GM18498 (cell line): ENCODE measurements at regions not wholly inside any gene's neighbourhood (a gene's known extent, or its start where the extent isn't known, plus 50 kb on each side); places are given as distances from the start of the nearest gene placed in this dataset.
"Not testable (repeated sequence)": the region's sequence is repeated elsewhere in the genome, so short reads cannot be mapped to it uniquely, and the experiment has no call there.

ENCODE experiments used
- ATAC-seq: cut with Tn5 transposase; IDR thresholded peaks from one replicate; pipeline ENCODE4 v1.9.1; 2021; ENCODE audit warnings: mild to moderate bottlenecking, moderate library complexity; ENCODE audit not compliant: unreplicated experiment

DNA sequence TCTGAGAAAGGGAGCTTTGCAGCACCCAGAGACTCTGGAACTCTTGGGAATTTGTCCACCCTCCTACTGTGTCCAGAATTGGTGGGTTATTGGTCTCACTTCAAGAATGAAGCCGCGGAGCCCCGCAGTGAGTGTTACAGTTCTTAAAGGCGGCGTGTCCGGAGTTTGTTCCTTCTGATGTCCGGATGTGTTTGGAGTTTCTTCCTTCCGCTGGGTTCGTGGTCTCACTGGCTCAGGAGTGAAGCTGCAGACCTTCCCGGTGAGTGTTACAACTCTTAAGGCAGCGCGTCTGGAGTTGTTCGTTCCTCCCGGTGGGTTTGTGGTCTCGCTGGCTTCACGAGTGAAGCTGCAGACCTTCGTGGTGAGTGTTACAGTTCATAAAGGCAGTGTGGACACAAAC lies 824.7 kb downstream of the LRRTM4 start:
- ATAC-seq, result not testable (repeated sequence)

DNA sequence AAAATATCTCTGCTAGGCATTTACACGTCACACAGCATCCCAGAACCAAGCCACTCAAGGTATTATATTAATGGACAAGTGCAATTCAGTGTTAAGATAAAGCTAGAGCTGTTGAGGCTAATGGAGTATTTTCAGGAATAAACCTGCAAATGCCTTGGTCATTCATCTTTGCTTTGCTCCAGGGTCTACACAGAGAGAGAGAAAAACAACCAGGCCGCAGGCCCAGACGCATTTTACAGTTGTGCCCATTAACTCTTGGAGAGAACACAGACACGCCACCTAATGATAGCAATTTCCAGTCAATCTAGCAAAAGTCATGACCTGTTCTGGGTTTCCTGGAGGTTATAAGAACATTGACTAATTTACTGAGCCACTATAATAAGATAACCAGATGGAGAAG lies 829.3 kb downstream of the LRRTM4 start:
- ATAC-seq, result no peak

DNA sequence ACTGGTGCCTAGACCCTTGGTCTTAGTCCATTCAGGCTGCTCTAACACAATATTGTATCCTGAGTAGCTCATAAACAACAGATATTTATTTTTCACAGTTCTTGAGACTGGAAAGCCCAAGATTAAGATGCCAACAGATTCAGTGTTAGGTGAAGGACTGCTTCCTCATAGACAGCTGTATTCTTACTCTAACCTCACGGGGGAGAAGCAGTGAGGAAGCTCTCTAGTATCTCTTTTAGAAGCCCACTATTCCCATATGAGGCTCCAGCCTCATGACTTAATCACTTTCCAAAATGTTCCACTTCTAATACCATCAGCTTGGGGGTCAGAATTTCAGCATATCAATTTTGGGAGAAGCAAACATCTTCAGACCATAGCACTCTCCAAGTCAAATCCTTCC lies 833.4 kb downstream of the LRRTM4 start:
- no peak for ATAC-seq

DNA sequence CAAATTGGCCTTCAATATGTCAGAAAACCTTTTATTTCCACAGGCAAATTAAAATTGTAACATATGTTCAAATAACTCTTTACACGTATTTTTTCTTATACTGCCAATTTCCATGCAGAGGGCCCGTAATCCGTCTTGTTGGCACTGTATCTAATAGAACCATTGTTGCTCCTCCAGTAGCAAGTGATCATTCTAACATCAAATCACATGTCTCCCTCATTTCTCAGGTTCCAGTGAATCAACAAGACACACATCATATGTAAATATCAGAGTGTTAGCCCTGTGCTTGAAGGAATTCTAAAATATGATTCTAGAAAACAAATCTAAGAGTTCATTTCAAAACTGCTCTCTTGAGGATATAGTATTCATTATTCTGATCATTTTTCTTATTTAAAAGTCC lies 834.3 kb downstream of the LRRTM4 start:
- ATAC-seq, result no peak

DNA sequence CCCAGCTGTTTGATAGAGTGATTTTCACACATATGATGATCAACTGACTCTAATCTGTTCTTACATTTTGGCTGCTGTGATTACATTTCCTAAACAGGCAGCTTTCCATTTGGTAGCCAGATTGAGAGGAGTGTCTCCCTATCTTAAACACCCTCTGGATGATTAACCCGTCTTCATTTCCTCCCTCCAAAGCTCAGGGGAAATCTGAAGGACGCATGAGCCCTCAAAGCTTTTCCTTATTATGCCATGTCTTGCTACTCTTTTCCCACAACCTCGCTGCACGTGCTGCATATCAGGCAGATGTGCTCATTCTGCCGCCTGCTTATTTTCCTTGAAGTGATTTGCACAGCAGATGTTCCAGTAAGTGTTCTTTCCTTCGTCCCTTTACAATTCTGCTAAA lies 837.4 kb downstream of the LRRTM4 start:
- no peak for ATAC-seq

DNA sequence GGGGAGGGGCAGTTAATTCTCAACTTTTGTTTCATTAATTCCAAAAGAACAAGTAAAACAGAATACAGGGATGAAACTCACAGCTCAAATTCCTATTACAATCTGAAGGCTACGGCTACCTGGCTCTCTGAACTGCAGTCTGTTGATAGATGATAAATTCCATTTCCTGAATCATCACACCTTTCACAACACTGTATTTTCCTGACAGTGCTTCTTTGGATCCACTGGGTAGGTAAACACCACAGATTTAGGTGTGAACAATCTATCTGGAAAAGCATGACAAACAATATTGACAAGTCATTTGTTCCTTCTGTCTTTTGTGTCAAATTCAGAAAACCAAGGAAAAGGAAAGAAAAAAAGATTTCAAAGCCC lies 843.2 kb downstream of the LRRTM4 start:
- ATAC-seq, result no peak

DNA sequence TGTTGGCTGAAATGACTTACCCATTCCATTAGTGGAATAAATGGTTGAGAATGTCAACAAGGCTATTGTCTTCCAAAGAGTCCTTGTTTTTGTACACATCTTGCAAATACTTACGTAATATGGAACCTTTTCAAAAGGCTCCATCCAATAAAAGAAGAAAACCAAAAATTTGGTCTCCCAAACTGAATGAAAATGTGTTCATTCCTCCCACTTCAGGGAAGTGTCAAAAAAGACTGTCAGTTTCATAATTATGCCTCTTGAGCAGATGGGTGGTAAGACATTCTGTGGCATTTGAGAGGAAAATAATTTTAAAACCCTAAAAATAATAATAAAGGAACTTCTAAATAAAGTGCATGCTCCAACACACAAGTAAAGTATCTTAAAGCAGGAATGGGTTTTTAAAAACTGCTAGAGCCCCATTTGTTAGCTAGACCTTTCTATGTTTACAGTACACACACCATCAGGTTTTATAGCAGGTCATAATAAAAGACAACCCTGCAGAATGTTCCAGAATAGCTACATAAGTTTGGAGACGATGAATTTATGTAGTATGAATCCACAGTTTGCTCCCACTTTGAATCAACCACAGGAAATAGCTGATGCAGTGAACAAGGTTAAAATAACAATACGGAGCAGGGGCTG lies 843.7 kb downstream of the LRRTM4 start:
- ATAC-seq, result no peak

DNA sequence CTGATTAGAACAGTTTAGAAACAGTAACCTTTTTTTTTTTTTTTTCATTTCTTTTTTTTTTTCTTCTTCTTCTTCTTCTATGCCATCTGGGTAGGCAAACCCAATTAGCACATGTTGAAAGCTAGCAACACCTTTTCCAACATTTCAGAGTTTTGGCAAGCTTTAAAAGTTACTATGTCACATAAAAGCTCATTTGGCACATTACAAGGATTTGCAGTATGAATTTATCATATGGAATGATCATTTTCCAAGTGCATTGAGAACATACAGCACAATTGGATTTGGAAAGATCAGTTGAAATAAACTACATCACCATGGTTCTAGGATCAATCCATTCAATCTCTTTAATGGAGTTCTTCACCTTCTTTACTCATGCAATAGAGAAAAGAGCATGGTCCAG lies 847.0 kb downstream of the LRRTM4 start:
- no peak for ATAC-seq

DNA sequence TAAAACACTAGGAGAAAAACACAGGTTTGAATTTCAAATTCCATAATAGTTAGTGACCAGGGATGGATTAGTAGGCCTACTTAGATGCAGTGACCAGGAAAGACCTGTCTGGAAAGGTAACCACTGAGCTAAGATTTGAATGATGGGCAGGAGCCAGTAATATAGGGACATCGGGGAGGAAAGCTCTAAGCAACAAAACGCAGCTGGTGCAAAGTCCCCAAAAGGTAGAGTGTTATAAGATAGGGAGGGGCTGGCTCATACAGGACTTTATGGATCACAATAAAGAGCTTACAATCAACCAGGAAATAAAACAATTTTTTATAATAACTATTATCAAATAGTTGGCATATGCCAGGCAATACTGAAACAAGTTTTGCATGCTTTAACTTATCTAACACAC lies 849.4 kb downstream of the LRRTM4 start:
- no peak for ATAC-seq

DNA sequence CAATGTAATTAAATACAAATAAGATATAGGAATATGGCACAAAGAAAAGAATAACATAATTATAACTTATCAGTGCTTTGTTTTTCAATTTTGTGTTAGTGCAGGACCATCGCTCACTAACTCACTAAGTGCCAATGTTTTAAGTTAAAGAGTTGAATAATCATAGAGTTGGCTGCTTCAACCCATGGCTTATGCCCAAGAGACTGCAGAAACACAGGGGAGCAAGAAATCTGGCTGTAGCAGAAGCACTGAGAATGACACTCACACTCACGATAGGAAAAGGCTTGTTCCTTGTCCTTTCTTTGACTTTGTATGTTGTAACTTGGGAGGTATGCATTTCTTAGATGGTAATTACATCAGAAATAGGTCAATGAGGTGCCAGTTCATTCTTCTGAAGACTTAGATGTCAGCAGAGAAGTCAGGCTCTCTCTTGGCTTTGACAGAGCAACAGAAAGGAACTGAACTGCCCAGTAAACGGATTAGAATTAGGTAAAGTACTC lies 852.2 kb downstream of the LRRTM4 start:
- no peak for ATAC-seq

DNA sequence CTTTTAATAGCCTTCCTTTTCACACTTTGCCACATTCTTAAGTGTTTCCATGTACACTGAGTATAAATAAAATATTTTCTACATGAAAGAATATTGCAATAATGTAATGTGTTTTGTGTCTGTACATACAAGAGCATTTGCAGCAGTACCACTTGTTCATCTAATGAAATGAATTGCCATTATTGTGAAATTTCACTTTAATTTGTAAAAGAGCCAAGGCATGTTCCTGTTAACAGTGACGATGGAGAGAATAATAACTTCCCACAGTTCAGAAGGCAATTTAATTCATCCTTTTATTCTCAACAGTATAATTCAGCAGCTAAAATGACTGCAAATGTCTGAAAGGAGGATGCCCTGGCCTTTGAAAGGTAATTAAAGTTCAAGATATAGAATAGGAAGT lies 853.9 kb downstream of the LRRTM4 start:
- ATAC-seq, result no peak

DNA sequence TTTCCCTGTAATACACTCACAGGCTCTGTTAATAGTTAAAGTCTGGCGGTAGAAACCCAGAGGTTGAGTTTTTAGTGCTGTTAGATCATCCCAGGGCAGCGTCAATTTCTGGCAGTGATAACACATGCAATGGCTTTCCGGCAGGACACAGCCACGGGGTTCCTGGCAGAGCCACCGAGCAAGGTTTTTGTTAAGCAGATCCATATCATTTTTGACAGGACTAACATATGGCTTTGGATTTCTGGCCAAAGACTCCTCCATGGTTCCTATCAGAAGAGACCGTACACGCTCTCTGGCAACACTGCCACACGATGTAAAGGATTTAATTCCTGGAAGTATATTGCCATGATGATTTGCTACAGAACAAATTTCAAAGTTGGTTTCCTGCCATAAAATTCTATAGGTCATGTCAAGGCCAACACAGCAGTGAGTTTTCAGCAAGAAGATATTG lies 854.3 kb downstream of the LRRTM4 start:
- no peak for ATAC-seq

DNA sequence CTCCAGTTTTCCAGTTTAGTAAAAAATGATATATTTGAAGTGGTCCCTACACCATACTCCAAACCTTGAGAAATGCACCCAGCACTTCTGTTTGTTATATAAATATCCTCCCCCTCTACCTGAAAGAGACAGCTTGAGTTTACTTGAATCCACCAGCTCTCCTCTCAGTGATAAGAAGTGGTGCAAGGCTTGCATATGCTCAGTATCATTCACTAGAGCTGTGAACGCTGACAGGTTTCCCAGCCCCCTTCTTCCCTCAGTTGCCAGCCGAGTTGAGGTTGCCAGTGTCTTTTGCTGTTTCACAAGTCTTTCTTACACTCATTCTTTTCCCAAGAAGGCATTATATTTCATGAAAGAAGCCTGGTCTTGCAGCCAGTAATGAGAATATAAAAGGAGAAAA lies 880.0 kb downstream of the LRRTM4 start:
- no peak for ATAC-seq

DNA sequence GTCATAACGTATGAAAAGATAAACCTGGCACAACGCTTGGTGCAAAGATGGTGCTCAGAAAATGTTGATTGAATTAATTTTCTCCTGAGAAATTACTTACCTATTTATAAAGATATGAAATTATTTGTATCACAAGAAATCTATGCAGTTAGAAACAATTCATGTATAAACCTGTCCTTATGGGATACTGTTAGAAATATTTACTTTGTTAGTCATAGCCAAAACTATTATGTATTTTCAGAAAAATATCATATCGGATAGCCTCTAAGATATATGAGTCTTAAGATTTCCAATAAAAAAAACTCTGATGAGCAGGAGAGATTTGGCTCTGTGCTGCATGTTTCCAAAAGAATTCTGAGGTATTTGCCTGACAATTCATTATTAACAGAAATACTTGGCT lies 880.7 kb downstream of the LRRTM4 start:
- ATAC-seq, result no peak

DNA sequence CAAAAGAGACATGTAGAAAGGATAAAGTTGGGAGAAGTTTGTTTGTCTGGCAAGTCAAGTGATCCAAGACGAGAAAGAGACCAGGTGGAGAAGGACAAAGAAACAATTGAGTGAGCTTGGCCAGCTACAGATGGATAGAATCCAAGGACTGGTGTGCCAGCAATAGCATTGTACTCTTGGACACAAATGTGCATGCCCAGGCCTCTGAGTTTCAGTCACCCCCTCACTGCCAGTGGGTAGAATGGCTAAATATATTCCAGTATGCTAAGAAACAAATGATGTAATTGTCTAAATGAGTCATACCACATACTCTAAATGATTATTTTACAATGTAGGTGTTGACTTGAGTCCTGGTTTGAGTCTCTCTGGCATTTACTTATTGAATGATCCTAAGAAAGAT lies 881.3 kb downstream of the LRRTM4 start:
- ATAC-seq, result no peak

DNA sequence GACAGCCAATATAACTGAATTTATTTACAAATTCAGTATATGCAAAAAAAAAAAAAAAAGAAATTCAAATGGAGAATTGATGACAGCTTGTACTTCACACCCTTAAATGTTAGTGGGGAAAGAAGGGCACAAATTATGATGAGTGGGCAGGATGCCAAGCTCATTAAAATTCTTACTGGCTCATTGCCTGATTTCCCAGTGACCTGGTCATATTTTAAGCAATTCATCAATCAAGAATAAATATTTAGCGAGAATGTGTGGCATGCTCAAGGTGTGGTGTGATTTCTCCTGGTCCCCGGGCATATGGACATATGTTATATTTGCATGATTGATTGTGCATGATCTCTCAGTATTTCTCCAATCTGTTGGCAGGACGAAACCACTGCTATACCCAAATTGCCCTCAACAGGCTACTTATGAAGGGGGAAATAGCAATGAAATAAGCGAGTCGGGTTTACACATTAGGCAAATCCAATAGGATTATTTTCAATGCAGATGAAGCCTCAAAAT lies 883.0 kb downstream of the LRRTM4 start:
- no peak for ATAC-seq

DNA sequence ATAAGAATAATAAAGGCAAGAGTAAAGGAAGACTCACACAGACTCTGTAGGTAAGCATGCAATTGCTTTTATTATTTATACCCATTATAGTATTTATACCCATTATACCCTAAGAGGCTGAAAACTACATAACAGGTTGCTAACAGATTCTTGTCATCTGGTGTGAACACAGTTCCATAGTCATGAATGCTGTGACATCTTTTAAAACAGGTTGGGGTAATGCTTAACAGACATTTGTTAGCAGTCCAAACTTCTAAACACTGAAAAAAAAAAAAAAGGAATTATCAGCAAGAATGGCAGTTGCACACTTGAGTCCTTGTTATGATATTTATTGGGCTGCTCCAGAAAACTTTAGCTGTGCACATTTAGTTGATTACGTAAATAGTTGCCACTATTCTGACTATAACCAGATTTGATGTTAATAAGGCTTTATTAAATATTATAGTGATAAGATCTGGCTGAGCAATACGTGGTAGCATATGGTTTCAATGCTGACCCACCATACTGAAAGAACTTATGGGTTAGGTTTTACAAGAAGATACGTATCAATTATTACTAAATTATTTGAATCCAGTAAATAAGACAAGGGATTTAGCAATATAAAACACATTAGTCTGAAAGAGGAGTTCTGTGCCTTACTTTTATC lies 888.8 kb downstream of the LRRTM4 start:
- ATAC-seq, result no peak

DNA sequence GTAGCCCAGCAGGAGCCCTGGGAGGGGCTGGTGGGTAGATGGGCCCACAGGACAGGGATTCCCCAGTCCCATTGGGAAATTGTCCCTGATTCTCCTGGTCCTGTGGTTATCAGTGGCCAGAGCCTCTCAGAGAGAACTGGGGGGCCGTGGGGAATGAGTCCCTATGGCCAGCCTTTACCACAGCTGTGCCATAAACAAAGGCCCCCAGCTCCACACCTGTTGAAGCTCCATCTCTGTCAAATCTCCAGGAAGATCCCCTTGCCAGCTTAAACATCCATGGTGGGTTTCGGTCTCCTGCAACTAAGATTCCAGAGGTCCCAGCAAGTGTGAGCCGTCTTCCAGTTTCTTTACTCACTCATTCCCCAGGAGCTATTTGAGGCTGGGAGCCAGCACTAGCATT lies 897.1 kb downstream of the LRRTM4 start:
- ATAC-seq, result no peak

DNA sequence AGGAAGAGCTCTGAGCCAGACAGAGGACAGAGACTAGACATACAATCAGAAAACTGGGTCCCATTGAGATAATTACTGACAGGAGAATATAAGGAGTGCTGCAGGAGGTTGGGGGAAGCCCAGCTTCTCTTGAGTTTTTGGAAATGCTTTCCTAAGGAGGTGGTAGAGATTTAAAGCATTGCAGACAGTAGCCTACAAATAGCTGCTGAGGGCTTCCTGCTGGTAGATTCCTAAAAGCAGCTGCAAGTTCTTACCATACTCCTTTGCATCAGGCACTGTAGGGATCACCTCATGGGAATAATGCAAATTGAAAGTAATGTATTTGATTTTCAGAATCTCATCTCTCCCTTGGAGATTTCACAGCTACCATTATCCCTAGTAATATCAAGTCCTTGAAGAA lies 902.6 kb upstream of the GCFC2 start:
- ATAC-seq, result no peak

DNA sequence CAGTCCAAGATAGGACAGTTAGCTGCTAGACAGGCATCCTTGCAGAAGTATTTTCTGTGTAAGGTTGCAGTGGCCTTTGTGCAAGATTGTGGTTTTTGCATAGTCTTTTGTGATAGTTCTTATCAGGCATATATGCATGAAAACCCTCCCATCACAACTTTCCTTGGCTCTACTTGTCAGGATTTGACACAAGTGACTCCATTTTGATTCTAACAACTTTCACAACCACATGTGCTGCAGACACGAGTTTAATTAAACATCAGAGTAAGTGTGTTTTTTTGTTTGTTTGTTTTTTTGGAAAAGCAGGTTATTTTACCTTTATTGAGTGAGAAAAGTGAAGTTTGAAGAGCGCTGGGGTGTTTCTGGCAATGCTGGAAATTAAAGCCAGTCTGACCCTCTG lies 902.0 kb upstream of the GCFC2 start:
- no peak for ATAC-seq

DNA sequence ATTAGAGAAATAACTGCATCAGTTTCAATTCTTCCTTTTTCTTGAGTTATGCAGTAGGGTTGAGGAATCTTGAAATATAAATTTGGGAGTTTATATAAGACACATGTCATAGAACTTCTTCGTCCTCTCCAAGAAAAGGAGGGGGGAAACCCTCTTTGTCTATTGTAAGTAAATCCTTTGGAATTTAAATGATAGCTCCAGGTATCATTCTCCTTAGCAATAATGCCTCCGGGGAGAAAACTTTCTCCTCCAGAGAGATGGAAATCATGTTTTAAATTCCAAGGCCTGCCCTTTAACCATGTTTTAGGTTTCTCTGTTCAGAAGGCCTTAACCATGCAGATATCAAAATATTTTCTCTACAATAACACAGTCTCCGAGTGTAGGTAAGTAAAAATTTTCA lies 899.7 kb upstream of the GCFC2 start:
- no peak for ATAC-seq

DNA sequence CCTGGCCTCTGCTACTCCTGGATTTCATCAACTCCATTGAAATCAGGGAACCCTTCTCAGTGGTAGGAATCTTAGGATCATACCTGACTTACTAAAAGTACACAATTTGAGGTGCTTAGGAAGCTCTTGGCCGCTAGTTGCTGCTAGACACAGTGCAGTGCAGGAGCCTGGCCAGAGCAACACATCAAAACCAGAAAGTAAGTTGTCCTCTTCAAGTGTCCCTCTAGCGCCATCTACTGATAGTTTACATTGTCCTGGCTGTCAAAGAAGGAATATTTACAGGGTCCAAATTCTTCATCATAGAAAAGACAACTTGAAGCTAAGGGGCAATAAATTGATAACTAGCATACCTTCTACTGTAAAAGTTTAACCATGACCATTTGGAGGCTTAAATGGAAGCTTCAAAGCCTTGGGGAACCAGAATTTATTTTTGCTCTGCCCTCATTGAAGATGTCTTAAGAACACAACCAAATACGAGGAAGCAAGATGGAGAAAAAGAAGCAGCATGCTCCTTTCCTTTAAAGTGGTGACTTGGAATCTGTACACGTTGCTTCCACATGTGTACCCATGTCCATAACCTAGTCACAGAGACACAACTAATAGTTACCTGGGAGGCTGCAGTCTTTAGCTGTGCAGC lies 889.1 kb upstream of the GCFC2 start:
- peak; percentile 96 for ATAC-seq
